HFF-Myc (cell line): ENCODE measurements at regions not wholly inside any gene's neighbourhood (a gene's known extent, or its start where the extent isn't known, plus 50 kb on each side); places are given as distances from the start of the nearest gene placed in this dataset.

Experiments used
- DNase-seq: peaks from one replicate; pipeline ENCODE4 v3.0.0-alpha.2; 2011; ENCODE audit warnings: low read depth; ENCODE audit errors: extremely low read depth
- H3K4me3 ChIP-seq: replicated peaks from 2 replicates; pipeline ENCODE4 v1.5.1; 2011; ENCODE audit warnings: low read depth, mild to moderate bottlenecking, control low read depth, low read length
- TF ChIP-seq, protein P1 (sequence below): IDR thresholded peaks from 2 replicates; pipeline ENCODE4 v1.5.1; 2012; ENCODE audit warnings: mild to moderate bottlenecking, low read depth, low read length, control low read depth; ENCODE audit errors: missing control alignments

GRCh38 chr17:77405867-77406732, 265.3 kb downstream of the SEC14L1 start:
- no peak for DNase-seq
- H3K4me3 ChIP-seq, result no peak overlapping the region
- TF ChIP-seq, protein P1, sequence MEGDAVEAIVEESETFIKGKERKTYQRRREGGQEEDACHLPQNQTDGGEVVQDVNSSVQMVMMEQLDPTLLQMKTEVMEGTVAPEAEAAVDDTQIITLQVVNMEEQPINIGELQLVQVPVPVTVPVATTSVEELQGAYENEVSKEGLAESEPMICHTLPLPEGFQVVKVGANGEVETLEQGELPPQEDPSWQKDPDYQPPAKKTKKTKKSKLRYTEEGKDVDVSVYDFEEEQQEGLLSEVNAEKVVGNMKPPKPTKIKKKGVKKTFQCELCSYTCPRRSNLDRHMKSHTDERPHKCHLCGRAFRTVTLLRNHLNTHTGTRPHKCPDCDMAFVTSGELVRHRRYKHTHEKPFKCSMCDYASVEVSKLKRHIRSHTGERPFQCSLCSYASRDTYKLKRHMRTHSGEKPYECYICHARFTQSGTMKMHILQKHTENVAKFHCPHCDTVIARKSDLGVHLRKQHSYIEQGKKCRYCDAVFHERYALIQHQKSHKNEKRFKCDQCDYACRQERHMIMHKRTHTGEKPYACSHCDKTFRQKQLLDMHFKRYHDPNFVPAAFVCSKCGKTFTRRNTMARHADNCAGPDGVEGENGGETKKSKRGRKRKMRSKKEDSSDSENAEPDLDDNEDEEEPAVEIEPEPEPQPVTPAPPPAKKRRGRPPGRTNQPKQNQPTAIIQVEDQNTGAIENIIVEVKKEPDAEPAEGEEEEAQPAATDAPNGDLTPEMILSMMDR, result no peak

- no peak overlapping the region for H3K4me3 ChIP-seq
- no peak for DNase-seq
- TF ChIP-seq, protein P1, result no peak
These were observed 266.8 kb downstream of the SEC14L1 start for GRCh38 chr17:77407321-77408277.

- TF ChIP-seq, protein P1, result no peak
- DNase-seq, result no peak
- no peak overlapping the region for H3K4me3 ChIP-seq
These were observed 267.5 kb downstream of the SEC14L1 start for GRCh38 chr17:77408284-77408683.

DNA sequence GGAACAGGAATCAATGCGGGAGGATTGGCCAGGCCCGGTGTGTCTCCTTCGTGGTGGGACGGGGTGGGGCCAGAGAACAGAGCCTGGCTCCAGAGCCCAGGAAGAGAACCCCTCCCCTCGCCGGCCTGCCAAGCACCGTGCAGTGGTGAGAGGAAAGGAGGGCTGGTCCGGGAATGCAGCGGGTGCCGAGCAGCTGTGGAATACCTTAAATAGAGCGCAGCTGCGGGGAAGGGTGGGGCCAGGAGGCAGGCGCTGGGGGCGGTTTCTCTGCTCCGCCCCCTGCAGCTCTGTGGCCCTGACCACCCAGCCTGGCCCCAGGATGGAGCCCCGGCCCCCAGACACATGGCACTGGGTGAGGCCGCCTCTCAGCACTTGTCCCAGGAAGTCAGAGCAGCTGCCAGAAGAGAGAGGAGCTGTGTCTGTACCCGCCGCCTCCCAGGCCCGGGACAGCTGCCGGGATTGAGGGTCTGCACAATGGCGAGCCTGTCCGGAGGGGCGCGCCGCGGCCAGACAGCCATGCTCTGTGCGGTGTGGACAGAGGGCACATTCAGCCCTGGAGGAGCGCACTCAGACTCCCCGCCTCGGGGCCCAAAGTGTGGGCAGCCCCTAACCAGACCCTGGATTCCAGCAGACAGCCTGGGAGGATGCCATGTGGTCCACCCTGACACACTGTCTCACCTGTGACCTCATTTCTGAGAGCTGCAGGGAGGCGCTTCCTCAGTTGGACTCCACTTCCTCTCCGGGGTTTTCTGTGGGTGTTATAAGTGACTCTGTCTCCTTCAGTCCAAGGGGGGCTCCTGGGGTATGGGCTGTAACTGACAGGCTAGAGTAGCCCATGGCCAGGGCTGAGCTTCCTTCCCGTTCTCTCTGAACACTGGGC, 268.8 kb downstream of the SEC14L1 start:
- TF ChIP-seq, protein P1, result no peak
- no peak overlapping the region for H3K4me3 ChIP-seq
- peak; percentile 66 for DNase-seq

GRCh38 chr17:77410470-77410869, 269.7 kb downstream of the SEC14L1 start:
- DNase-seq, result no peak
- H3K4me3 ChIP-seq, result no peak overlapping the region
- TF ChIP-seq, protein P1, result no peak

DNA sequence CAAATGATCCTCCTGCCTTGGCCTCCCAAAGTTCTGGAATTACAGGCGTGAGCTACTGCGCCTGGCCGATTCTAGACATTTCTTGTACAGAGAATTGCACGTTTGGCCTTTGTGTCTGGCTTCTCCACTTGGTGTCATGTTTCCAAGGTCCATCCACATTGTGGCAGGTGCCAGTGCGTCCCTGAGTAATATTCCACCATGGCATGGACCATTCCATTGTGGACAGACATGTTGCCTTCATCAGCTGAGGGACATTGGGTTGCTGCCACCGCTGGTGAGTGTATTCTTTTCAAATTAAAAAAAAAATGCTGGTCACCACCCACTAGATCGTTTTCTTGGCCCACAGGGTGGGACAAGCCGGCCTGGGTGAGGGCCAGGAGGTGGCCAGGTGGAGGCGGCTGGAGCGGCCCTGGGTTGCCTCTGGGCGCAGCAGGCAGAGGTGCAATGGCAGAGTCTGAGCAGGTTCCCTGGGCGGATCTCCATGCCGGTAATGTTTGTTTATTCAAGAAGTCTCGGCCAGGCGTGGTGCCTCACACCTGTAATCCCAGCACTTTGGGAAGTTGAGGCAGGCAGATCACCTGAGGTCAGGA, 274.1 kb downstream of the SEC14L1 start:
- no peak overlapping the region for H3K4me3 ChIP-seq
- TF ChIP-seq, protein P1, result no peak
- DNase-seq, result no peak
